GM12891 (cell line): ENCODE measurements at regions not wholly inside any gene's neighbourhood (a gene's known extent, or its start where the extent isn't known, plus 50 kb on each side); places are given as distances from the start of the nearest gene placed in this dataset.

Experiments
- POLR2A ChIP-seq: IDR thresholded peaks from 2 replicates; pipeline ENCODE4 v1.6.1; 2011; ENCODE audit warnings: low read depth, low read length, control low read depth
- POLR2AphosphoS5 ChIP-seq: IDR thresholded peaks from 2 replicates; pipeline ENCODE4 v1.6.1; 2011; ENCODE audit warnings: low read depth, low read length, control low read depth
- SPI1 ChIP-seq: IDR thresholded peaks from 2 replicates; pipeline ENCODE4 v1.6.1; 2011; ENCODE audit warnings: low read depth, low read length, control low read depth
- TAF1 ChIP-seq: IDR thresholded peaks from 2 replicates; pipeline ENCODE4 v1.6.1; 2011; ENCODE audit warnings: low read depth, low read length, control low read depth

GRCh38 chr13:33524086-33524485, 238.5 kb upstream of the STARD13 start:
- TF ChIP-seq POLR2AphosphoS5 (no peak), POLR2A (no peak), SPI1 (no peak), TAF1 (no peak)
